Gastrocnemius medialis (tissue), 4 donors: ENCODE measurements at regions not wholly inside any gene's neighbourhood (a gene's known extent, or its start where the extent isn't known, plus 50 kb on each side); places are given as distances from the start of the nearest gene placed in this dataset.

Experiments used
- CTCF ChIP-seq, 5 experiments: fragments of 450-650 bp in 3 of 5; fragments of 200-600 bp in 2 of 5; sonication (generic) in 2 of 5; IDR thresholded peaks in 4 of 5; conservative IDR thresholded peaks in 1 of 5; 1 replicate in 4 of 5; 2 replicates in 1 of 5; pipeline ENCODE4 v1.5.1; 2016 to 2019; ENCODE audit warnings: antibody characterized with exemption in 5 of 5, mild to moderate bottlenecking in 3 of 5, moderate library complexity in 3 of 5
- POLR2A ChIP-seq, 2 donors: fragments of 450-650 bp; IDR thresholded peaks; one replicate each; pipeline ENCODE4 v1.6.1; 2017; ENCODE audit warnings: antibody characterized with exemption in 2 of 2, mild to moderate bottlenecking in 2 of 2, moderate library complexity in 2 of 2

DNA sequence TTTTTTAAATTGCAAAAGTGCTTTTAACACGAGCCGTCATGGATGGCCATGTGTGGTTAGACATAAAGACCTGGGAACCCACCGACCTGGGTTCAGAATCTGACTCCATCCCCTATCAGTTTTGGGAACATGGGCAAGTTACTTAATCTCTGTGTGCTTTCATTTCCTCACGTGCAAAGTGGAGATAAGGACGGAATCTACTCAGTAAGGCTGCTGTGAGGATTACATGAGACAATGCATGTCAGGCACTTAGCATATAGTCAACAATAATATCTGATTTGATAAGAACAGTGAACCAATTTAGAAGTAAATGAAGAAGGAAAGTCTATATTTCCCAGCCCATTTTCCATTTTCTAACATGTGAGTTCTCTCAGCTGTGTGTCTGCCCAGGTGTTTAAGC lies 235.4 kb downstream of the SUDS3 start:
- TF ChIP-seq CTCF (IDR thresholded peaks at IDR 0.05 in 4 of 5, conservative IDR thresholded peaks at IDR 0.05 in 1 of 5) (no peak), POLR2A (IDR thresholded peaks at IDR 0.05) (no peak)
